ENCODE measurements at regions not wholly inside any gene's neighbourhood (a gene's known extent, or its start where the extent isn't known, plus 50 kb on each side); places are given as distances from the start of the nearest gene placed in this dataset.

DNA sequence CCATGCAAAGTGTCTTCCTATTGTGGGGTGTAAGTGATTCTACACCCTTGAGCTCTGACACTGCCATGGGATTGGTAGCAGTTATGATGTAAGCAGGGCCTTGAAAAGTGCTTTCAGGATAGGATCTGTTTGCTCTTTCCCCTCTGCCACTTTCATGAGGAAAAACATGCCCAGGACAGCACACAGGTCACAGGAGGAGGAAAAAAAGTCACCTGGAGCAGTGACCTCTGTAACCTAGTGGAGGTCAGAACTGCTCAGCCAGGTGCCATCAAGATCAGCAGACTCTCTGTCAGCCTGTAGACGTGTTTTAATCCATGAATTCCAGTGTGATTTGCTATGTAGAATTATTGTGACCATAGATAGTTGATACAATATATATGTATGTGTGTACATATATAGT is 92.7 kb upstream of the BMP2 start:
- H3K9me3 ChIP-seq (ENCODE audit: insufficient read depth, low read depth, low read length) = no peaks in the 10 kb centered on the region
- no peak overlapping the region for H3K4me3 ChIP-seq (ENCODE audit: low read length)
- H3K27ac ChIP-seq (ENCODE audit: low read depth, low read length) = no peak overlapping the region
- no peaks in the 10 kb centered on the region for H3K27me3 ChIP-seq (ENCODE audit: insufficient read depth, low read length)
- H3K4me1 ChIP-seq (ENCODE audit: insufficient read depth, low read length) = no peaks in the 10 kb centered on the region
- 62% methylated on average over 1 of the region's 1 CpG for WGBS
- H3K36me3 ChIP-seq (ENCODE audit: insufficient read depth, low read length) = no peaks in the 10 kb centered on the region
- no peak overlapping the region for H3K9ac ChIP-seq (ENCODE audit: low read depth, low read length)

GRCh38 chr20:6673071-6673470 is 94.4 kb upstream of the BMP2 start:
- 95% methylated on average over 3 of the region's 3 CpGs for WGBS
- Histone ChIP-seq H3K27ac (ENCODE audit: low read depth, low read length) (no peak overlapping the region), H3K36me3 (ENCODE audit: insufficient read depth, low read length) (no peaks in the 10 kb centered on the region), H3K27me3 (ENCODE audit: insufficient read depth, low read length) (no peaks in the 10 kb centered on the region), H3K9ac (ENCODE audit: low read depth, low read length) (no peak overlapping the region), H3K4me3 (ENCODE audit: low read length) (no peak overlapping the region), H3K4me1 (ENCODE audit: insufficient read depth, low read length) (no peaks in the 10 kb centered on the region), H3K9me3 (ENCODE audit: insufficient read depth, low read depth, low read length) (no peaks in the 10 kb centered on the region)

- Histone ChIP-seq H3K9me3 (ENCODE audit: insufficient read depth, low read depth, low read length) (no peaks in the 10 kb centered on the region), H3K4me3 (ENCODE audit: low read length) (no peak overlapping the region), H3K4me1 (ENCODE audit: insufficient read depth, low read length) (no peaks in the 10 kb centered on the region), H3K27me3 (ENCODE audit: insufficient read depth, low read length) (no peaks in the 10 kb centered on the region), H3K36me3 (ENCODE audit: insufficient read depth, low read length) (no peaks in the 10 kb centered on the region), H3K27ac (ENCODE audit: low read depth, low read length) (no peak overlapping the region), H3K9ac (ENCODE audit: low read depth, low read length) (no peak overlapping the region)
- WGBS = 93% methylated on average over 3 of the region's 3 CpGs
Observed at GRCh38 chr20:6671829-6672228, 95.7 kb upstream of the BMP2 start.

DNA sequence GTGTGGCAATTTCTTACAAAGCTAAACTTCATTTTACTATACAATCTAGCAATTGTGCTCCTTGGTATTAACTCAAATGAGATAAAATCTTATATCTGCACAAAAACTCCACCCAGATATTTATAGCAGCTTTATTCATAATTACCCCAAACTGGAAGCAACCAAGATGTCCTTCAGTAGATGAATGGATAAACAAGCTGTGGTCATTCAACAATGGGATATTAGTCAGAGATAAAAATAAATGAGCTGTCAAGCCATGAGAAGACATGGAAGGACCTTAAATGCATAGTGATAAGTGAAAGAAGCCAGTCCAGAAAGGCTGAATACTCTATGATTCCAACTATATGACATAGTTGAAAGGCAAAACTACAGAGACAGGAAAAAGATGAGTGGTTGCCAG is 98.9 kb upstream of the BMP2 start:
- Histone ChIP-seq H3K4me3 (ENCODE audit: low read length) (no peak overlapping the region), H3K9ac (ENCODE audit: low read depth, low read length) (no peak overlapping the region), H3K4me1 (ENCODE audit: insufficient read depth, low read length) (no peaks in the 10 kb centered on the region), H3K36me3 (ENCODE audit: insufficient read depth, low read length) (no peaks in the 10 kb centered on the region), H3K9me3 (ENCODE audit: insufficient read depth, low read depth, low read length) (0 out of 2 replicates have a peak, but pooled peaks cover 3% of the 10 kb centered on the region), H3K27ac (ENCODE audit: low read depth, low read length) (no peak overlapping the region), H3K27me3 (ENCODE audit: insufficient read depth, low read length) (no peaks in the 10 kb centered on the region)

DNA sequence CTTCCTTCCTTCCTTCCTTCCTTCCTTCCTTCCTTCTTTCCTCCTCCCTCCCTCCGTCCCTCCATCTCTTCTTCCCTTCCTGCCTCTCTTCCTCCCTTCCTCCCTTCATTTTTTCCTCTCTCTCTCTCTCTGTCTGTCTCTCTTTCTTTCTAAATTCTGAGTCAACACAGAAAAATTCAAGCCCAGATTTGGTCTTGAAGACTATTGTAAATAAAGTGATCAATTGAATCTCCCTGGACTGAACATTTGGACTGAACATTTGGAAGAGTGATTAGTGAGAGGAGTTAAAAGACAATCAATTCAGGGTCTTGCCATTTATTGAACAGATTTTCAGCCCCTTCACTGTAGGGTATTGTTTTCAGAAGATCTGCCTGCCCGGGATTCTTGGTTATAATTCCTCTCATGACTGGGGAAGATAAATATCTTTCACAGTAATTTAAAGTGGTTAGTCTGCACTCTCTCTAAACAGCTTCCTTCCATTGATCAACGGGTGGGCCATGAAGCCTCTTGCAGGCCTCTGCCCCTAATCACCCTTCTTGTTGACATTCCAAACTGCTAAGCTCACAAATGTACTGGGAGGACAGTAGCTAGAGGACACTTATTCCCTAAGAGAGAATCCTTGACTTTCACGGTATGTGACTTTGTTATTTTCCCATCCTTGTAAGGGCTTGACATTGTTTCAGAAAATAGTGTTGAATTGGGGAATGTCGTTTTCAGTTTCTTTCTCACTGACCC is 101.7 kb upstream of the BMP2 start:
- no peaks in the 10 kb centered on the region for H3K36me3 ChIP-seq (ENCODE audit: insufficient read depth, low read length)
- H3K4me3 ChIP-seq (ENCODE audit: low read length) = no peak overlapping the region
- H3K27me3 ChIP-seq (ENCODE audit: insufficient read depth, low read length) = no peaks in the 10 kb centered on the region
- H3K9me3 ChIP-seq (ENCODE audit: insufficient read depth, low read depth, low read length) = 0 out of 2 replicates have a peak, but pooled peaks cover 6% of the 10 kb centered on the region
- no peak overlapping the region for H3K27ac ChIP-seq (ENCODE audit: low read depth, low read length)
- WGBS = 69% methylated on average over 3 of the region's 5 CpGs
- no peaks in the 10 kb centered on the region; the same call in 1 of the 2 replicates for H3K4me1 ChIP-seq (ENCODE audit: insufficient read depth, low read length)
- H3K9ac ChIP-seq (ENCODE audit: low read depth, low read length) = no peak overlapping the region

DNA sequence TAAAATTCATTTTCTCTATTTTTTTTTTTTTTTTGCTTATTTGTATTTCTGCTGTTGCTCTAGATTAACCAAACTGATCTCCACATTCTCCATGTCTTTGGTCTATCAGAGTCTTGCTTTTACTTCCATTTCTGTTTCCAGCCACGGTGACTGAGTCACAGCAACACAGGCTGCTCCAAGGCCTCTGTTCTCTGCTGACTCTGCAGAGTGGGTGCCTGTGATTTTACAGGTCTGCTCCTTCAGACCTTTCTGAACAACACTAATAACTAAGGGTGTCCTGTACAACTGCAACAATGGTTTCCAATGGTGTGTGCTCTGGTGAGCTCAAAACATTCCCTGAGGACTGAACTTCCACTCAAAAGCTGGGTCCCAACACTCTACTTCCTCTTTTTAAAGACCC is 102.3 kb upstream of the BMP2 start:
- Histone ChIP-seq H3K9ac (ENCODE audit: low read depth, low read length) (no peak overlapping the region), H3K27me3 (ENCODE audit: insufficient read depth, low read length) (no peaks in the 10 kb centered on the region), H3K36me3 (ENCODE audit: insufficient read depth, low read length) (no peaks in the 10 kb centered on the region), H3K4me1 (ENCODE audit: insufficient read depth, low read length) (no peaks in the 10 kb centered on the region; the same call in 1 of the 2 replicates), H3K9me3 (ENCODE audit: insufficient read depth, low read depth, low read length) (0 out of 2 replicates have a peak, but pooled peaks cover 6% of the 10 kb centered on the region), H3K27ac (ENCODE audit: low read depth, low read length) (no peak overlapping the region), H3K4me3 (ENCODE audit: low read length) (no peak overlapping the region)
- 100% methylated on average over 1 of the region's 1 CpG for WGBS

GRCh38 chr20:6664574-6664973 is 102.9 kb upstream of the BMP2 start:
- Histone ChIP-seq H3K4me1 (ENCODE audit: insufficient read depth, low read length) (no peaks in the 10 kb centered on the region; the same call in 1 of the 2 replicates), H3K9me3 (ENCODE audit: insufficient read depth, low read depth, low read length) (0 out of 2 replicates have a peak, but pooled peaks cover 6% of the 10 kb centered on the region), H3K9ac (ENCODE audit: low read depth, low read length) (no peak overlapping the region), H3K27me3 (ENCODE audit: insufficient read depth, low read length) (no peaks in the 10 kb centered on the region), H3K36me3 (ENCODE audit: insufficient read depth, low read length) (no peaks in the 10 kb centered on the region), H3K27ac (ENCODE audit: low read depth, low read length) (no peak overlapping the region), H3K4me3 (ENCODE audit: low read length) (no peak overlapping the region)
- WGBS = 97% methylated on average over 1 of the region's 1 CpG

DNA sequence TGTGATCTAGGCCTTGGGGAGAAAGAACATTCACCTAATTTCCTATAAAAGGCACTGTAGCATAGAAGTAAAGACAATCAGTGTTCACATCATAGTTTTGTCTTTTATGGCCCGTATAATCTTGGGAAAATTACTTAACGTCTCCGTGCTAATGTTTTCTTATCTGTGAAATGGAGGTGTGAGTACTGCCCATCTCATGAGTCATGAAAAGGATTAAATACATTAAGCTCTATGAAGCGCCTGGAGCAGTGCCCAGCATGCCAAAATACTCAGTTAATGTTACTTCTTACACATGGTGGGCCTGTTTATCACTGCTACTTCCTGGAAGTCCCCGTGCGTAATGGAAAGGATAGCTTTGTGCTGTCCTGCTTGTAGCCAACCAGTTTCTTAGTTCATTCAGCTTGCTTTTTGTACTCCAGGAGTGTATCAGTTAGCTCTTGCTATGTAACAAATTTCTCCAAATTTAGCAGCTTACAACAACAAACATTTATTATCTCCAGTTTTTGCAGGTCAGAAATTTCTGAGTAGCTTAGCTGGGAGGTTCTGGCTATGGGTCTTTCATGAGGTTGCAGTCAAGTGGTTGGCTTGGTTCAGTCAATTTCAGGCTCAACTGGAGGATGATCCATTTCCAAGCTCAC is 103.6 kb upstream of the BMP2 start:
- H3K9ac ChIP-seq (ENCODE audit: low read depth, low read length) = no peak overlapping the region
- H3K4me1 ChIP-seq (ENCODE audit: insufficient read depth, low read length) = no peaks in the 10 kb centered on the region; the same call in 1 of the 2 replicates
- WGBS = 90% methylated on average over 6 of the region's 6 CpGs
- no peaks in the 10 kb centered on the region for H3K27me3 ChIP-seq (ENCODE audit: insufficient read depth, low read length)
- H3K36me3 ChIP-seq (ENCODE audit: insufficient read depth, low read length) = no peaks in the 10 kb centered on the region
- H3K9me3 ChIP-seq (ENCODE audit: insufficient read depth, low read depth, low read length) = 0 out of 2 replicates have a peak, but pooled peaks cover 6% of the 10 kb centered on the region
- no peak overlapping the region for H3K27ac ChIP-seq (ENCODE audit: low read depth, low read length)
- H3K4me3 ChIP-seq (ENCODE audit: low read length) = no peak overlapping the region

- no peaks in the 10 kb centered on the region for H3K27me3 ChIP-seq (ENCODE audit: insufficient read depth, low read length)
- H3K27ac ChIP-seq (ENCODE audit: low read depth, low read length) = no peak overlapping the region
- no peaks in the 10 kb centered on the region; the same call in 1 of the 2 replicates for H3K4me1 ChIP-seq (ENCODE audit: insufficient read depth, low read length)
- H3K36me3 ChIP-seq (ENCODE audit: insufficient read depth, low read length) = no peaks in the 10 kb centered on the region
- H3K9me3 ChIP-seq (ENCODE audit: insufficient read depth, low read depth, low read length) = 0 out of 2 replicates have a peak, but pooled peaks cover 6% of the 10 kb centered on the region
- WGBS = 89% methylated on average over 1 of the region's 1 CpG
- no peak overlapping the region for H3K4me3 ChIP-seq (ENCODE audit: low read length)
- H3K9ac ChIP-seq (ENCODE audit: low read depth, low read length) = no peak overlapping the region
Observed at GRCh38 chr20:6663104-6663503, 104.4 kb upstream of the BMP2 start.

DNA sequence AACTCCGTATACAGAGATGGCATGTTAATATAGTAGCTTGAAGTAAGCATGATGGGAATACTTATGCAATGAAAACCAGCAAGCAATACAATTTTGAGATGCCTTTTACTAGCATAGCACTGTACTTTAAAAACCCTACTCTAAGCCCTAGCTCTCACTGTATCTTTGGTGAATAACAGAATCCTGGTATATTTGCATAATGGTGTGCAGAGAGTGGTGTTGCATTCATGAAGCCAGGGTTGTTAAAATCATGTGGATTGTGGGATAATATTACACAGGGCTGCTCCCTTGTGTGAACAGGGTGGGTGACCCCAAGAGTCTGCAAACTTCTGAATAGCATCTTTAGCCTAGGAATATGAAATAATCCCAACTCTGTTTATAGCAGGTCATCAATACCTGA is 105.2 kb upstream of the BMP2 start:
- no peak overlapping the region for H3K9ac ChIP-seq (ENCODE audit: low read depth, low read length)
- H3K9me3 ChIP-seq (ENCODE audit: insufficient read depth, low read depth, low read length) = 0 out of 2 replicates have a peak, but pooled peaks cover 6% of the 10 kb centered on the region
- H3K4me3 ChIP-seq (ENCODE audit: low read length) = no peak overlapping the region
- 100% methylated on average over 1 of the region's 1 CpG for WGBS
- no peaks in the 10 kb centered on the region for H3K36me3 ChIP-seq (ENCODE audit: insufficient read depth, low read length)
- no peak overlapping the region for H3K27ac ChIP-seq (ENCODE audit: low read depth, low read length)
- H3K4me1 ChIP-seq (ENCODE audit: insufficient read depth, low read length) = no peaks in the 10 kb centered on the region; the same call in 1 of the 2 replicates
- H3K27me3 ChIP-seq (ENCODE audit: insufficient read depth, low read length) = no peaks in the 10 kb centered on the region

DNA sequence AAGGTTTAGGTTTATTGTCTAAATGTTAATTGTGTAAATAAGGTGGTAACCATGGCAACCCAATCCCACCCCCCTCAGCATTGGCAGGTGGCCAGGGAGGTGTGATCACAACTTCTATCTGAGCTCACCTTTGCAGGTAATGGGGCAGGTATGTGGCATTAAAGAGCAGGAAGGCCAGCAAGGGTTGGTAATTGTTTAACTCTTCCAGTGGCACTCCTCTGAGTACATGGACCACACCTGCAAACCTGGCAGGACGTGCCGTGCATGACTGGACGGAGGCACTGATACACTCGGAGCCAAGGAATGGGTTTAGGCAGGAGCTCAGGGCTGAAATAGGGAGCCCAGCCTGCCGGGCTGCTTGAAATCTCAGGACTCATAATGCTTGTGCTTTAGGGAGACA is 107.0 kb upstream of the BMP2 start:
- WGBS = 81% methylated on average over 5 of the region's 5 CpGs

More for the DNA sequence above, 107.0 kb upstream of the BMP2 start:
- H3K27ac ChIP-seq (ENCODE audit: low read depth, low read length) = no peak overlapping the region
- H3K27me3 ChIP-seq (ENCODE audit: insufficient read depth, low read length) = no peaks in the 10 kb centered on the region
- H3K36me3 ChIP-seq (ENCODE audit: insufficient read depth, low read length) = no peaks in the 10 kb centered on the region
- 0 out of 2 replicates have a peak, but pooled peaks cover 6% of the 10 kb centered on the region for H3K9me3 ChIP-seq (ENCODE audit: insufficient read depth, low read depth, low read length)
- no peak overlapping the region for H3K4me3 ChIP-seq (ENCODE audit: low read length)
- no peaks in the 10 kb centered on the region; the same call in 1 of the 2 replicates for H3K4me1 ChIP-seq (ENCODE audit: insufficient read depth, low read length)
- no peak overlapping the region for H3K9ac ChIP-seq (ENCODE audit: low read depth, low read length)
